ENCODE measurements at regions not wholly inside any gene's neighbourhood (a gene's known extent, or its start where the extent isn't known, plus 50 kb on each side); places are given as distances from the start of the nearest gene placed in this dataset.

DNA sequence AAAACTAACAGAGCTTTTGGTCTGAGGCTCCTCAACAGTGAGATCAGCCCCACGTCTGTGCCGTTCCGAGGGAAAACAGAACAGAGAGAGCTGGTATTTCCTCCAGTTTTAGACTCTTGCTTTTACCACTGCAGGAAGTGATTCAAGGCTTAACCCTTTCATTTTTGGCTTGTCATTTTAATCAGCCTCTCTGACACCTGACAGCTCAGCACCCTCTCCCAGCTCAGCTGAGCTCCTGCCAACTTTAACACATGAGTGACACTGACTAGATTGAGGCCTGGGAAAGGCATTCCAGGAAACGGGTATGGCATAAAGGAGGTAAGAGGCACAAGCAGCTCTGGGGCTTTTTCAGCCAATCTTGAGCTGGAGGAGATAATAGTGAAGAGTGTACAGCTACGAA, 239.4 kb upstream of the SKOR2 start:
- TF ChIP-seq, protein P1, sequence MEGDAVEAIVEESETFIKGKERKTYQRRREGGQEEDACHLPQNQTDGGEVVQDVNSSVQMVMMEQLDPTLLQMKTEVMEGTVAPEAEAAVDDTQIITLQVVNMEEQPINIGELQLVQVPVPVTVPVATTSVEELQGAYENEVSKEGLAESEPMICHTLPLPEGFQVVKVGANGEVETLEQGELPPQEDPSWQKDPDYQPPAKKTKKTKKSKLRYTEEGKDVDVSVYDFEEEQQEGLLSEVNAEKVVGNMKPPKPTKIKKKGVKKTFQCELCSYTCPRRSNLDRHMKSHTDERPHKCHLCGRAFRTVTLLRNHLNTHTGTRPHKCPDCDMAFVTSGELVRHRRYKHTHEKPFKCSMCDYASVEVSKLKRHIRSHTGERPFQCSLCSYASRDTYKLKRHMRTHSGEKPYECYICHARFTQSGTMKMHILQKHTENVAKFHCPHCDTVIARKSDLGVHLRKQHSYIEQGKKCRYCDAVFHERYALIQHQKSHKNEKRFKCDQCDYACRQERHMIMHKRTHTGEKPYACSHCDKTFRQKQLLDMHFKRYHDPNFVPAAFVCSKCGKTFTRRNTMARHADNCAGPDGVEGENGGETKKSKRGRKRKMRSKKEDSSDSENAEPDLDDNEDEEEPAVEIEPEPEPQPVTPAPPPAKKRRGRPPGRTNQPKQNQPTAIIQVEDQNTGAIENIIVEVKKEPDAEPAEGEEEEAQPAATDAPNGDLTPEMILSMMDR (conservative IDR thresholded peaks at IDR 0.05; ENCODE audit: low read depth, low read length), result no peak
- TF ChIP-seq RCOR1 (IDR thresholded peaks at IDR 0.05; ENCODE audit: insufficient replicate concordance, low read length) (no peak), POLR2A (IDR thresholded peaks at IDR 0.05; ENCODE audit: low read depth, low read length) (no peak), CEBPB (IDR thresholded peaks at IDR 0.05; ENCODE audit: low read depth, low read length) (no peak), RFX5 (IDR thresholded peaks at IDR 0.05; ENCODE audit: low read depth, low read length) (no peak), MAZ (IDR thresholded peaks at IDR 0.05; ENCODE audit: borderline replicate concordance, low read depth, low read length) (no peak), RAD21 (IDR thresholded peaks at IDR 0.05; ENCODE audit: low read length) (no peak), SMC3 (IDR thresholded peaks at IDR 0.05; ENCODE audit: low read depth, low read length) (no peak), FOS (IDR thresholded peaks at IDR 0.05; ENCODE audit: low read depth, low read length) (no peak), BHLHE40 (IDR thresholded peaks at IDR 0.05; ENCODE audit: low read depth, low read length) (no peak), MXI1 (IDR thresholded peaks at IDR 0.05; ENCODE audit: borderline replicate concordance, low read depth, low read length) (no peak)
- TF ChIP-seq, protein P2, sequence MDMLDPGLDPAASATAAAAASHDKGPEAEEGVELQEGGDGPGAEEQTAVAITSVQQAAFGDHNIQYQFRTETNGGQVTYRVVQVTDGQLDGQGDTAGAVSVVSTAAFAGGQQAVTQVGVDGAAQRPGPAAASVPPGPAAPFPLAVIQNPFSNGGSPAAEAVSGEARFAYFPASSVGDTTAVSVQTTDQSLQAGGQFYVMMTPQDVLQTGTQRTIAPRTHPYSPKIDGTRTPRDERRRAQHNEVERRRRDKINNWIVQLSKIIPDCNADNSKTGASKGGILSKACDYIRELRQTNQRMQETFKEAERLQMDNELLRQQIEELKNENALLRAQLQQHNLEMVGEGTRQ (IDR thresholded peaks at IDR 0.05; ENCODE audit: low read depth, low read length), result no peak
